ENCODE measurements at regions not wholly inside any gene's neighbourhood (a gene's known extent, or its start where the extent isn't known, plus 50 kb on each side); places are given as distances from the start of the nearest gene placed in this dataset.
"Not testable (repeated sequence)": the region's sequence is repeated elsewhere in the genome, so short reads cannot be mapped to it uniquely, and the experiment has no call there.

GRCh38 chr2:184369307-184369706, 229.0 kb upstream of the ZNF804A start:
- Mint-ChIP-seq H3K27ac (no peak overlapping the region), H3K4me3 (no peak overlapping the region)
- DNase-seq: no peak

GRCh38 chr2:184370954-184371353, 227.4 kb upstream of the ZNF804A start:
- Mint-ChIP-seq H3K27me3 (ENCODE audit: low read depth in 3 of 3) (no peaks in the 10 kb centered on the region), H3K9me3 (peaks cover 8 to 45% (median 21%) of the 10 kb centered on the region in 6 donors), H3K4me1 (no peaks in the 10 kb centered on the region), H3K27ac (no peak overlapping the region), H3K36me3 (no peaks in the 10 kb centered on the region), H3K4me3 (no peak overlapping the region)
- no peak for DNase-seq

More at GRCh38 chr2:184369307-184369706, 229.0 kb upstream of the ZNF804A start:
- H3K27me3 Mint-ChIP-seq (ENCODE audit: low read depth in 3 of 3): no peaks in the 10 kb centered on the region
- H3K9me3 Mint-ChIP-seq: peaks cover 5 to 40% (median 19%) of the 10 kb centered on the region in 6 donors
- H3K4me1 Mint-ChIP-seq: no peaks in the 10 kb centered on the region
- no peaks in the 10 kb centered on the region for H3K36me3 Mint-ChIP-seq

GRCh38 chr2:184371641-184372040, 226.7 kb upstream of the ZNF804A start:
- Mint-ChIP-seq H3K4me3 (no peak overlapping the region), H3K36me3 (no peaks in the 10 kb centered on the region), H3K4me1 (no peaks in the 10 kb centered on the region), H3K9me3 (peaks cover 8 to 48% (median 19%) of the 10 kb centered on the region in 6 donors), H3K27ac (no peak overlapping the region), H3K27me3 (ENCODE audit: low read depth in 3 of 3) (no peaks in the 10 kb centered on the region)
- no peak for DNase-seq

- Mint-ChIP-seq H3K9me3 (peaks cover 10 to 51% (median 22%) of the 10 kb centered on the region in 6 donors), H3K27ac (no peak overlapping the region), H3K27me3 (ENCODE audit: low read depth in 3 of 3) (no peaks in the 10 kb centered on the region)
Observed at GRCh38 chr2:184372484-184372883, 225.8 kb upstream of the ZNF804A start.

GRCh38 chr2:184394642-184395041, 203.7 kb upstream of the ZNF804A start:
- Mint-ChIP-seq H3K27ac (no peak overlapping the region), H3K4me3 (no peak overlapping the region), H3K27me3 (ENCODE audit: low read depth in 3 of 3) (no peaks in the 10 kb centered on the region), H3K4me1 (no peaks in the 10 kb centered on the region), H3K36me3 (no peaks in the 10 kb centered on the region), H3K9me3 (peaks cover 4 to 35% (median 12%) of the 10 kb centered on the region in 6 donors)
- no peak for DNase-seq

More at GRCh38 chr2:184372484-184372883, 225.8 kb upstream of the ZNF804A start:
- Mint-ChIP-seq H3K4me3 (no peak overlapping the region), H3K4me1 (no peaks in the 10 kb centered on the region), H3K36me3 (no peaks in the 10 kb centered on the region)
- no peak for DNase-seq

- H3K4me3 Mint-ChIP-seq: no peak overlapping the region
- no peaks in the 10 kb centered on the region for H3K4me1 Mint-ChIP-seq
- peaks cover 0 to under 1% (median 0%) of the 10 kb centered on the region in 3 donors for H3K36me3 Mint-ChIP-seq
- H3K27me3 Mint-ChIP-seq (ENCODE audit: low read depth in 3 of 3): peaks cover 0 to 1% (median 0%) of the 10 kb centered on the region in 3 donors
- no peak overlapping the region for H3K27ac Mint-ChIP-seq
- DNase-seq: no peak
- H3K9me3 Mint-ChIP-seq: peaks cover 0 to 35% (median 13%) of the 10 kb centered on the region in 6 donors
Observed at GRCh38 chr2:184402381-184402780, 195.9 kb upstream of the ZNF804A start.

- not testable (repeated sequence) for H3K27me3 Mint-ChIP-seq (ENCODE audit: low read depth in 3 of 3); H3K27ac Mint-ChIP-seq; H3K4me3 Mint-ChIP-seq; DNase-seq; H3K4me1 Mint-ChIP-seq; H3K36me3 Mint-ChIP-seq
- peaks cover 4 to 39% (median 25%) of the 10 kb centered on the region in 6 donors for H3K9me3 Mint-ChIP-seq
Observed at GRCh38 chr2:184407041-184407630, 191.2 kb upstream of the ZNF804A start.

- H3K27me3 Mint-ChIP-seq (ENCODE audit: low read depth in 3 of 3): peaks cover 0 to 1% (median 1%) of the 10 kb centered on the region in 3 donors
- no peaks in the 10 kb centered on the region for H3K4me1 Mint-ChIP-seq
- DNase-seq: no peak
- H3K36me3 Mint-ChIP-seq: peaks cover 0 to 5% (median 0%) of the 10 kb centered on the region in 3 donors
- H3K27ac Mint-ChIP-seq: no peak overlapping the region
- H3K4me3 Mint-ChIP-seq: no peak overlapping the region
- peaks cover 8 to 62% (median 29%) of the 10 kb centered on the region in 6 donors for H3K9me3 Mint-ChIP-seq
Observed at GRCh38 chr2:184410160-184410559, 188.2 kb upstream of the ZNF804A start.

- peaks cover 0 to 1% (median 1%) of the 10 kb centered on the region in 3 donors for H3K27me3 Mint-ChIP-seq (ENCODE audit: low read depth in 3 of 3)
- H3K4me1 Mint-ChIP-seq: no peaks in the 10 kb centered on the region
- no peaks in the 10 kb centered on the region for H3K36me3 Mint-ChIP-seq
- H3K4me3 Mint-ChIP-seq: no peak overlapping the region
- no peak for DNase-seq
- no peak overlapping the region for H3K27ac Mint-ChIP-seq
- peaks cover 4 to 44% (median 17%) of the 10 kb centered on the region in 6 donors for H3K9me3 Mint-ChIP-seq
Observed at GRCh38 chr2:184413221-184413620, 185.1 kb upstream of the ZNF804A start.

- Mint-ChIP-seq H3K36me3 (no peaks in the 10 kb centered on the region), H3K4me3 (no peak overlapping the region), H3K9me3 (peaks cover 2 to 40% (median 17%) of the 10 kb centered on the region in 6 donors), H3K4me1 (no peaks in the 10 kb centered on the region), H3K27me3 (ENCODE audit: low read depth in 3 of 3) (peaks cover 0 to 1% (median 0%) of the 10 kb centered on the region in 3 donors), H3K27ac (no peak overlapping the region)
- no peak for DNase-seq
Observed at GRCh38 chr2:184413671-184414229, 184.6 kb upstream of the ZNF804A start.

GRCh38 chr2:184416146-184416913, 182.0 kb upstream of the ZNF804A start:
- DNase-seq: no peak
- Mint-ChIP-seq H3K4me1 (no peaks in the 10 kb centered on the region), H3K27me3 (ENCODE audit: low read depth in 3 of 3) (peaks cover 0 to 2% (median 1%) of the 10 kb centered on the region in 3 donors), H3K36me3 (no peaks in the 10 kb centered on the region), H3K4me3 (no peak overlapping the region), H3K9me3 (peaks cover 2 to 44% (median 14%) of the 10 kb centered on the region in 6 donors), H3K27ac (no peak overlapping the region)

- DNase-seq: no peak
- no peaks in the 10 kb centered on the region for H3K36me3 Mint-ChIP-seq
- H3K4me3 Mint-ChIP-seq: no peak overlapping the region
- H3K27me3 Mint-ChIP-seq (ENCODE audit: low read depth in 3 of 3): peaks cover 0 to 2% (median 0%) of the 10 kb centered on the region in 3 donors
- H3K27ac Mint-ChIP-seq: no peak overlapping the region
- no peaks in the 10 kb centered on the region for H3K4me1 Mint-ChIP-seq
- peaks cover 0 to 42% (median 18%) of the 10 kb centered on the region in 6 donors for H3K9me3 Mint-ChIP-seq
Observed at GRCh38 chr2:184419744-184420143, 178.6 kb upstream of the ZNF804A start.

GRCh38 chr2:184421456-184421855, 176.9 kb upstream of the ZNF804A start:
- not testable (repeated sequence) for H3K4me1 Mint-ChIP-seq; H3K36me3 Mint-ChIP-seq; H3K27ac Mint-ChIP-seq; H3K4me3 Mint-ChIP-seq; H3K27me3 Mint-ChIP-seq (ENCODE audit: low read depth in 3 of 3); DNase-seq
- H3K9me3 Mint-ChIP-seq: peaks cover 0 to 32% (median 21%) of the 10 kb centered on the region in 6 donors

GRCh38 chr2:184425083-184425482, 173.2 kb upstream of the ZNF804A start:
- Mint-ChIP-seq H3K27ac (no peak overlapping the region), H3K27me3 (ENCODE audit: low read depth in 3 of 3) (no peaks in the 10 kb centered on the region), H3K36me3 (no peaks in the 10 kb centered on the region), H3K4me1 (no peaks in the 10 kb centered on the region), H3K9me3 (peaks cover 0 to 27% (median 15%) of the 10 kb centered on the region in 6 donors), H3K4me3 (no peak overlapping the region)
- no peak for DNase-seq

All from immature natural killer cell (primary cell).